Mucosa of descending colon (tissue), 3 donors: ENCODE measurements at regions not wholly inside any gene's neighbourhood (a gene's known extent, or its start where the extent isn't known, plus 50 kb on each side); places are given as distances from the start of the nearest gene placed in this dataset.

ENCODE experiments used
- ATAC-seq: fragments of 200-7000 bp; cut with Tn5 transposase; one replicate; pipeline ENCODE4 v1.9.1; 2020; ENCODE audit warnings: mild to moderate bottlenecking, moderate library complexity
- DNase-seq, 3 donors: peaks; one replicate each; pipeline ENCODE4 v3.0.0-alpha.2; 2020
- H3K36me3 ChIP-seq: fragments of 200-600 bp; one replicate; pipeline ENCODE4 v1.8.0; 2021; ENCODE audit warnings: low read depth, mild to moderate bottlenecking
- H3K4me1 ChIP-seq: fragments of 200-600 bp; one replicate; pipeline ENCODE4 v1.8.0; 2021; ENCODE audit warnings: low read depth, mild to moderate bottlenecking
- H3K4me3 ChIP-seq: fragments of 200-600 bp; one replicate; pipeline ENCODE4 v1.8.0; 2021; ENCODE audit warnings: mild to moderate bottlenecking
- H3K9me3 ChIP-seq: fragments of 200-600 bp; one replicate; pipeline ENCODE4 v1.8.0; 2021; ENCODE audit warnings: mild to moderate bottlenecking
- intact Hi-C, 2 donors: fragments of 100-400 bp; cut with DNase I in 1 of 2; cut with micrococcal nuclease in 1 of 2; formaldehyde crosslinking; loops; one replicate each; pipeline versions ENCODE4 v1.11.0 to v1.11.1; 2022; cut with DNase I, micrococcal nuclease
- TF ChIP-seq, protein P1 (sequence below): fragments of 200-600 bp; IDR thresholded peaks from one replicate; pipeline ENCODE4 v1.8.0; 2022; ENCODE audit warnings: antibody characterized with exemption, mild to moderate bottlenecking
- donor health status: DM: no; HTN: no; CAD: no; lungs with moderate emphysema.
- donor health status: DM: no; HTN: no; CAD: no.
- donor health status: DM: no; HTN: yes; CAD: no.

DNA sequence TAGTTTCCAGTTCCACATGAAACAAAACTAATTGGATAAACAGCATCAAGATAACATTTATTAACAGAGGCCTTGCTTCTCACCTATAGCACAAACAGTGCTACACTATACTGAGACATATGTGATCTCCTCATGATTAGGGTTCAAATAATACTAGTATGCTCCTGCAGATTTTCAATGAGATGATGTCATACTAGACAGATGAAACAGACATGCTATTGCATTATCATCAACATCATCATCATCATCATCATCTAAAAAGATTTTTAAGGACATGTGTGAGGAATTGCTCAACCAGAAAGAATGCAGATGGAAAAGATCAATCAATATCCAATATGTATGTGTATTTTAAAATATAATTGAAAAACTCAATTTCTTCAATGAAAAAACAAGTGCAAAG is 932.3 kb downstream of the METTL15 start:
- TF ChIP-seq, protein P1, sequence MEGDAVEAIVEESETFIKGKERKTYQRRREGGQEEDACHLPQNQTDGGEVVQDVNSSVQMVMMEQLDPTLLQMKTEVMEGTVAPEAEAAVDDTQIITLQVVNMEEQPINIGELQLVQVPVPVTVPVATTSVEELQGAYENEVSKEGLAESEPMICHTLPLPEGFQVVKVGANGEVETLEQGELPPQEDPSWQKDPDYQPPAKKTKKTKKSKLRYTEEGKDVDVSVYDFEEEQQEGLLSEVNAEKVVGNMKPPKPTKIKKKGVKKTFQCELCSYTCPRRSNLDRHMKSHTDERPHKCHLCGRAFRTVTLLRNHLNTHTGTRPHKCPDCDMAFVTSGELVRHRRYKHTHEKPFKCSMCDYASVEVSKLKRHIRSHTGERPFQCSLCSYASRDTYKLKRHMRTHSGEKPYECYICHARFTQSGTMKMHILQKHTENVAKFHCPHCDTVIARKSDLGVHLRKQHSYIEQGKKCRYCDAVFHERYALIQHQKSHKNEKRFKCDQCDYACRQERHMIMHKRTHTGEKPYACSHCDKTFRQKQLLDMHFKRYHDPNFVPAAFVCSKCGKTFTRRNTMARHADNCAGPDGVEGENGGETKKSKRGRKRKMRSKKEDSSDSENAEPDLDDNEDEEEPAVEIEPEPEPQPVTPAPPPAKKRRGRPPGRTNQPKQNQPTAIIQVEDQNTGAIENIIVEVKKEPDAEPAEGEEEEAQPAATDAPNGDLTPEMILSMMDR: no peak
- H3K36me3 ChIP-seq: no peaks in the 10 kb centered on the region
- DNase-seq (no peak), ATAC-seq (no peak)
- no peak overlapping the region for H3K4me3 ChIP-seq
- no peaks in the 10 kb centered on the region for H3K9me3 ChIP-seq
- intact Hi-C loops: no loop called here
- no peaks in the 10 kb centered on the region for H3K4me1 ChIP-seq

DNA sequence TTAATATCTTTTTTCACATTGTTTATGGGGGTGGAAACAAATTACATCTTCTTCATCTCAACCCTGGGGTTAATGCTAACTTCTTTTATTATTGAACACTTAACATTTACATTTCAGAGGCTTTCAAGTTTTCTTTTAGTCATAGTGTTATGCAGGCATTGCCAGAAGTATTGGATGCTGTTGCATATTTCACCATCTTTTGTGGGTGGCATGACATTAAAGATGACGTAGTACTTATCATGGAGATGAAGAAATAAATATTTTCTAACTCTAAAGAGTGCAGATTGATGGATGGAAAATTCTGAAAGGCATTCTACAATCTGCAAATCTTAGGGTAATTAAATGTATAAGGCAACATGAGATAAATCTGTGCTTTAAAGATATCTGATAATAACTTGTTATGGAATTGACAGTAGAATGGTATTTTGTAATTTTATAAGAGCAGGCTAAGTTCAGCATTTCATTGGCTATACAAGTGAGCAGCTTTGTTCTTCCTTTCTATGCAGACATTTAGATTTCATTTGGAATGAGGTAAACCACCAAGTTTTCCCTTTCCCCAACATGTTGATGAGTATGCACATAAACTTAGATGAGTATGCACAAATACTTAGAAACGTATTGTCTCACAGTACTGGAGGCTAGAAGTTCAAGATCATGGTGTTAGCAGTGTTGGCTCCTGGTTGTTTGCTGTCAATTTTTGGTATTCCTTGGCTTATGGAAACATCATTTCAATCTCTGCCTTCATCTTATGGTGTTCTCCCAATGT is 924.4 kb downstream of the METTL15 start:
- Histone ChIP-seq H3K9me3 (peaks cover 14% of the 10 kb centered on the region), H3K4me1 (no peaks in the 10 kb centered on the region), H3K4me3 (no peak overlapping the region), H3K36me3 (no peaks in the 10 kb centered on the region)
- TF ChIP-seq, protein P1: no peak
- ATAC-seq: no peak
- intact Hi-C loops: no loop called here
- DNase-seq: no peak

DNA sequence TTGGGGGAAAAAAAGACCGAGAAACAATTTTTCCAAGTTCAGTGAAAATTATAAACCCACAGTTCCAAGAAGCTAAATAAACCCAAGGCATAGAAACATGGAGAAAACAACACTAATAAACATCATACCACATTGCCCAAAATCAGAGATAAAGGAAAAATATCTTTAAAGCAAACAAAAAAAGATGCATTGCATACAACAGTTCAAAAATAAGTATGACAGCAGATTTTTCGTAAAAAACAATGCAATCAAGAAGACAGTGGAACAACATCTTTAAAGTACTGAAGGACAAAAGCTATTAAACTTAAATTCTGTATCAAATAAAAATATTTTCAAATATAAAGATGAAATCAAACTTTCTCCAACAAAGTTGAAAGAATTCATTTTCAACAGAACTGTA is 921.3 kb downstream of the METTL15 start:
- no peak for DNase-seq
- H3K9me3 ChIP-seq: peaks cover 14% of the 10 kb centered on the region
- TF ChIP-seq, protein P1: no peak
- H3K4me1 ChIP-seq: no peaks in the 10 kb centered on the region
- H3K4me3 ChIP-seq: no peak overlapping the region
- ATAC-seq: no peak
- H3K36me3 ChIP-seq: no peaks in the 10 kb centered on the region
- intact Hi-C loops: no loop called here

DNA sequence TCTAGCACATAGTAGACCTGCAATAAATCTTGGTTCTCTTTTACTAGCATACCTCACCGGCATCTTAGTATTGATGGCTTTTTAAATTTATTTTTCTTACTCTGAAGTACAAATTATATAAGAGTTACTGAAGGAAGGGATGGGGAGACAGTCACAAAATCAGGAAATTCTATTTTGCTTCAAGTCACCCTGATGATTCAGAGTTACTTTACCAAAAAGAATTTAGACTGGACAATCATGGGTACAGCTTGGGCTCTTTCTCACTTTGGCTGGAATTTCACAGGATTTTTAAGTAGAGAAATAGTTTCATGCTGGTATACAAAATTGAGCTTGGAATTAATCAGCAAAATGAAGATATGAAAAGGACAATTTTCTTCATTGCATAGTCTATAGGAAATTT is 919.2 kb downstream of the METTL15 start:
- Histone ChIP-seq H3K4me1 (no peaks in the 10 kb centered on the region), H3K9me3 (peaks cover 14% of the 10 kb centered on the region), H3K36me3 (no peaks in the 10 kb centered on the region), H3K4me3 (no peak overlapping the region)
- TF ChIP-seq, protein P1: no peak
- intact Hi-C loops: no loop called here
- ATAC-seq (no peak), DNase-seq (no peak)

DNA sequence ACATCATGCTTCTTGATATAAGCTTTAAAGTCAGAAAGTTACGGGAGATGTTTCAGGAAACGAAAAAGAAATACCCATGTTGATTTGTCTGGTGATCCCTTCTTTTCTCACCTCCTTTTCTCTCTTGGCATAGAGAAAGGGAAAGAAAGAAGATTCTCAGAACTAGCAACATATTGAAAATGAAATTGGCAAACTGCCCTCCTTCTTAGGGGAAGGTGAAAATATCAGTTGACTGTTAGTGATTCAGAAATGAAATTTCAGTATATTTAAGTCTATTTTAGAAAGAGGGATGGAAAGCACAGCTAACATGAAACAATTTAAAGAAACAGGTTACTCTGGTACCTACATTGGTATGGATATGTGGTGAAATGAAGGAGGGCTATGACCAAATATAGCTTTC is 918.1 kb downstream of the METTL15 start:
- intact Hi-C loops: no loop called here
- Histone ChIP-seq H3K36me3 (no peaks in the 10 kb centered on the region), H3K4me1 (no peaks in the 10 kb centered on the region), H3K9me3 (peaks cover 14% of the 10 kb centered on the region), H3K4me3 (no peak overlapping the region)
- TF ChIP-seq, protein P1: no peak
- ATAC-seq (no peak), DNase-seq (no peak)

DNA sequence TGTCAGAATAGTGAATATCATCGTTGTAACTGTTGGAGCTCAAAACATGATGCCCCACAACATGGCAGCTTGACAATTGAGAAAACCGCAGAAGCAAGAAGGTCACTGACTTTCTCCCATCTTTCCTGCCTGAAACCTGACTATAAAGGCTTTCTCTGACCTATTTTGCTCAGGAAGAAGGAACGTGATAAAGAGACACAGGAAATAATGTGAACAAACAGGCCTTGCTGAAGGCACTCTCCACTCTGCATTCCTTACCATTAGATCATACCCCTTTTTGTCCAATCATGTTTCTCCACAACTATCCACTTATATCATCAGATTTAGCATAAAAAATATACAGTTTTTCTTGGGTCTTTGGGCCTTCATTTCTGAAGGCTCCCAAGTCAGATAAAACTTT is 916.8 kb downstream of the METTL15 start:
- Histone ChIP-seq H3K9me3 (peaks cover 10% of the 10 kb centered on the region), H3K36me3 (no peaks in the 10 kb centered on the region), H3K4me1 (no peaks in the 10 kb centered on the region), H3K4me3 (no peak overlapping the region)
- intact Hi-C loops: no loop called here
- no peak for ATAC-seq
- no peak for DNase-seq
- TF ChIP-seq, protein P1: no peak
